Caki2 (cell line): ENCODE measurements at regions not wholly inside any gene's neighbourhood (a gene's known extent, or its start where the extent isn't known, plus 50 kb on each side); places are given as distances from the start of the nearest gene placed in this dataset.

ENCODE experiments used
- DNase-seq: peaks from one replicate; pipeline ENCODE4 v3.0.0-alpha.2; 2015; ENCODE audit warnings: low read depth
- in situ Hi-C: cut with HindIII; loops from 2 replicates; pipeline ENCODE4 v1.10.0; 2016; ENCODE audit warnings: low sequenced_read_pairs, low pct_unique_long_range_greater_than_20kb, mixed read lengths

- no peak for DNase-seq
- in situ Hi-C loops = no loop called here
Measured at GRCh38 chr12:126506426-126507182, 1441.4 kb downstream of the AACS start.

- DNase-seq = no peak
- in situ Hi-C loops = no loop called here
Measured at GRCh38 chr12:126507231-126507630, 1442.0 kb downstream of the AACS start.

- in situ Hi-C loops = no loop called here
Measured at GRCh38 chr12:126509572-126509971, 1444.3 kb downstream of the AACS start.

DNA sequence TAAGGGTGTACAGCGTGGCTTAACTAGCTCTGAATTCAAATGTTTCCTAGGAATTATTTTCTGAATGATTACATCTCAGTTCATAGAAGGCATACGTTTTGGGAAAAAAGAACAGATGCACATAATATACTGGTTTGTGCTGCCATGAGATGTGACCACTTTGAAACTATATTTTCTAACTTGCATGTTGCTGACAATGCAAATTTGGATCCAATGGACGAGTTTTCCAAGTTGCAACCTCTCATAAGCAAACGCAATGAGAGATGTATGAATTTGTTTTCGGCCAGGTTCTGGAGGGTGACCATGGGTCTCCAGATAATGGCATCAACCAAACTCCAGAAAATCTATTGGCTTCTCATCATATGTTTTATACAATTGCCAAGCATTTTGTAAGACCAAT is 1445.4 kb downstream of the AACS start:
- no peak for DNase-seq
- in situ Hi-C loops = no loop called here

More at GRCh38 chr12:126509572-126509971, 1444.3 kb downstream of the AACS start:
- DNase-seq = no peak

DNA sequence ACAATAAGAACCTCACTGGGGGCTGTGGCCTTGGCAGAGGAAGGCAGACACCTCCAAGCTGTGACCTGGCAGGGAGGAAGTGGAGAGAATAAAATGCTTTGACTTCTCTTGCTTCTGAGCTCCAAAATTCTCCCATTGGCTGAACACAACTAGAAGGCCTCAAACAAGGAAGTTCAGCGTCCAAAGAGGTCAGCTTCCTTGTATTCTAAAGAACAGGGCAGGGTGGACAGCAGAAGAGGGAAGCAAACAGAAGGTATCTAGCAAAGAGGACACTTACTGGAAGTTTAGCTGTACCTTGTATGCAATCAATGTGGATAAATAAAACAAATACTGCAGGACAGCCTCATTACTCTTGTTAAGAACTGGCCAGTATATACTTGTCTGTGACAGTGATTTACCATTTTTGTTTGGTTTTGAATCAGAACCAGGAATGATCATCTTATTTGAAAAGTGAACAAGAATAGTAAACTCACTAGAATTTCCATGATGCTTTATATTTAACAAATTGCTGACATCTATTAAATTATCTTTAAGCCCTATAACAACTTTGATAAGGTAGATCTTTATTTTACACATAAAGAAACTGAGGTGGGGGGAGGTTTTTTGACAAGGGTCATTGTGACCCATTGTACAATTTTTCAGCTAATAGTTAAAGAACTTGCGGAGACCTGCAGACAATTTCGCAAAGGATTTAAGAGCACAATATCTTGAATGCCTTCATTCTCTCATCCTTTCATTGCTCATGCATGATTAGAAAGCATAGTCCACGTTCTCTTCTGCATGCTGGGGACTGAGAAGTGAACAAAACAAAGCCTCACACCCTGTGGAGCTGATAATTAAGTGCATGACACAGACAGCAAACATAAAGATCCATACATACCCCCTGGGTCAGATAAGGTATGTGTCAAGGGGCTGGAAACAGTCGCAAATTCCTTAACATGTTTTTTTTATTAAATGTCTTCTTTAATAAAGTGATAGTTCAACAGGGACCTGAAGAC is 1448.0 kb downstream of the AACS start:
- no peak for DNase-seq
- in situ Hi-C loops = no loop called here

DNA sequence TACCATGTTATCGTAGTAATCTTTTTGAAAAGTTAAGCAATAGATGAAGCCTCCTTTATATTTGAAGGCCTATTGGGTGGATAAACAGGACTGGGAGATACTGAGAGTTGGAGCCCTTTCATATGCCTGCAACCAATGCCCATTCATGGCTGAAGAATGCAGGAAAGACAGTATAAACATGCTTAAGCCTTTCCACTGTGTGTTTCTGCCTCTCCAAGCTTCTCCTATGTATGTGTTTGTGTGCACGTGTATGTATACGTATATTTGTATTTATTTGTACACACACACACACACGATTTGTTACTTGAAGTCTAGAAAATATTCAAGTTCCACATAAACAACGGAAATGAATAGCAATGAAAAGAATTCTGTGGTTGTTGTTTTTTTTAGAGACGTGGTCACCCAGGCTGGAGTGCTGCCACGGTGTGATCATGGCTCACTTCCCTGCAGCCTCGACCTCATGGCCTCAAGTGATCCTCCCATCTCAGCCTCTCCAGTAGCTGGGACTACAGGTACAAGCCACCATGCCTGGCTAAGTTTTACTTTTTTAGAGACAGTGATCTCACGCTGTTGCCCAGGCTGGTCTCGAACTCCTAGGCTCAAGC is 1453.5 kb downstream of the AACS start:
- DNase-seq = no peak
- in situ Hi-C loops = no loop called here

DNA sequence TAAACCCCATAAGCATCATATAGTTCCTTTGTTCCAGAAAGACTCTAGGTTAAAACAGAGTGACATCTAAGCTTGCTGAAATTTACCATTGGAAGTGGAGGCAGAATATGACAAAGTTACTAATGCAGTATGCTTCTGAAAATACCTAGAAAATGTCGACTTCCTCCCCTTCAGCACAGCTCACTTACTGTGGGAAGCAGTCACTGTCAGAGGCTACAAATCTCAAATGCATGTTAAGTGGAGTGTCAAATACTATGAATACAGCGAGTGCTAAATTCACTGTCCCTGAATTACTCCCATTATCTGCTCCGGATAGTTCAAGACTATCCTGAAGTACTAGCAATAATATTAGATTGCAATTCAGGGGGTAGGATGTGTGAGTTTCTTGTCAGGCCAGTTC is 1454.6 kb downstream of the AACS start:
- DNase-seq = no peak
- in situ Hi-C loops = no loop called here

GRCh38 chr12:126523891-126524290 is 1458.7 kb downstream of the AACS start:
- in situ Hi-C loops = no loop called here

GRCh38 chr12:126534495-126534894 is 1469.3 kb downstream of the AACS start:
- peak; percentile 6 for DNase-seq
- in situ Hi-C loops = no loop called here

More at GRCh38 chr12:126523891-126524290, 1458.7 kb downstream of the AACS start:
- DNase-seq = no peak

DNA sequence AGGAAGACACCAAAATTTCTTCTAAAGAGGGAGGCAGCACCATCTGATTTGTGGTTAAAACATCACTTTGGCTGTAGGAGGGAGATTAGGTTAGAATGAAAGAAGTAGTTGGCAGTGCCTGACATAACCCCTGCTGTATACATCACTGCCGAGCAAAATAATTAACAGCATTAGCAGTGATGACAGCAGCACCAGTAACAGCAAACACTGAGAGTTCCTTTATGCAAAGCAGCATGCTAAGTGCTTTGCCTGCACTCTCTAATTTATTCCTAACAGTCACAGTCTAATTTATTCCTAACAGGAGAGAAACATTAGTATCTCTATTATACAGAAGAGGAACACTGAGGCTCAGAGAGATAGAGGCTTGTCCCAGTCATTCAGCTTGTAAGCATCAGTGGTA is 1469.7 kb downstream of the AACS start:
- in situ Hi-C loops = no loop called here
- no peak for DNase-seq

DNA sequence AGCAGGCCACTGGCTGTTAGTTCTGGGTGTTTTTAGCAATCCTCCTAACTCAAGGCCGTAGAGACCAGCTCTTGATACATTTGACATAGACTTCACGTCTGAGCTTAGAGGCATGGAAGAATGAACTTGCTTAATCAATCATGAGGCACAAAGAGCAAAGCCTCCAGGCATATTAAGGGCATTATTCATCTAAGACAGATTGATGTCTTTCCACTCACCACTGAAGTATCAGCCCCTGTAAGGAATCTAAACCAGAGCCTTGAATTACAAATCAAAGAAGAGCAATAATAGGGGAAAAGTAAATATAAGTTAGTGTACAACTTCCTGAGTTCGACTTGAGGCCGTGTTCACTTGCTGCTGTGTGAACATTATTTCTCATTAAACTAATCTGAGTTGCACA is 1470.7 kb downstream of the AACS start:
- no peak for DNase-seq
- in situ Hi-C loops = no loop called here

- no peak for DNase-seq
- in situ Hi-C loops = no loop called here
Measured at GRCh38 chr12:126537961-126538530, 1472.8 kb downstream of the AACS start.

GRCh38 chr12:126538888-126539287 is 1473.7 kb downstream of the AACS start:
- in situ Hi-C loops = no loop called here
- no peak for DNase-seq

GRCh38 chr12:126545411-126545810 is 1480.2 kb downstream of the AACS start:
- DNase-seq = peak; percentile 12
- in situ Hi-C loops = no loop called here

DNA sequence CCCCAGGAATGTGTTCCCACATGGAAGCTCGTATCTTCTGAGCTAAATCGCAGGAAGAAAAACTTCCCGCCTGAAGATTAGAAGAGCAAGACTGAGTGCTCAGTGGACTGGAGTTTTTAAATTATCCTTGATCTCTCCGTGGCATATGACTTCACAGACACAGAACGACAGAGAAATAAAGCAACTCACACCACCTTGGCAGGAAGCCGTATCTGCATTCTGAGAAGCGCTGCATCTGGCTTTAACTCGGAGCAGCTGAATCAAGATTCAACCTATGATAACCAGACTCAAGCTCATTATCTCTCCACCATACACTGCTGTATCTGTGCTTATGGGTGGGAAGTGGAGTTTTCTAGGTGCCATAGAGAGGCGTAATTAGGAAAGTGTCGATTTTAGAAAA is 1482.7 kb downstream of the AACS start:
- in situ Hi-C loops = no loop called here
- no peak for DNase-seq

DNA sequence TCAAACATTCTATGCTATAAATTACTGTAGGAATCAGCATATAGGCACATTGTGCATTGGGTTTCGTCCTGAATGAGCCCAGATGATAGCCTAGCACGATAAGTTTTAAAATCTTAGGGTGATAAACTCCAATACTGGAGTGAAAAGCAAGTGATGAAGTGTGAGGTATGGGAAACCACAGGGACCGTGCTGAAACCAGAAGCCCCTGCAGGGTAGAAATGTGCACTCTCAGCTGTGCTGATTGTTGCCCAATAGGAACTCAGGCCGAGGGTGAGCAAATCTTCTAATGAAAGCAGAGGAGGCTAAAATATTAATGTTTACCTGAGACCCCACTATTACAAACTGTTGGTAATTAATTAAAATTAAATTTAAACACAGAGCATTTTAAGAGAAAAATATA is 1486.6 kb downstream of the AACS start:
- DNase-seq = no peak
- in situ Hi-C loops = no loop called here

DNA sequence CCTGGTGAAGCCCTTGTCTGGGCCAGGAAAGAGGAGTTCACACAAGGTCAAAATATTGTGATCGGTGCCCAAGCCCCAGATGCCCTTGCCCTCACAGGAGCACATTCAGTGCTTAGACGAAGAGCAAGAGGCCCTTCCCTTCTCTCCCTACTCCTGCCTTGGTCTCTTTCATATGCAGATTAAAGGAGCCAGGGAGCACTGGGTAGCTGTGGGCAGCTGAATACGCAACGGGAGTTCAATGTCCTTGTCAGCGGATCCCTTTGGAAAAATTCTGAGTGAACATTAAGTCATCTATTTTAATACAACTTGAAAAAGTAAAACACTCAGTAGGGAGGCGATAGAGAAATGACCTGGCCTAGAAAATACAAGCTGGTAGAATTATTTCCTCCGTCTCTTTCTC is 1489.4 kb downstream of the AACS start:
- no peak for DNase-seq
- in situ Hi-C loops = no loop called here

DNA sequence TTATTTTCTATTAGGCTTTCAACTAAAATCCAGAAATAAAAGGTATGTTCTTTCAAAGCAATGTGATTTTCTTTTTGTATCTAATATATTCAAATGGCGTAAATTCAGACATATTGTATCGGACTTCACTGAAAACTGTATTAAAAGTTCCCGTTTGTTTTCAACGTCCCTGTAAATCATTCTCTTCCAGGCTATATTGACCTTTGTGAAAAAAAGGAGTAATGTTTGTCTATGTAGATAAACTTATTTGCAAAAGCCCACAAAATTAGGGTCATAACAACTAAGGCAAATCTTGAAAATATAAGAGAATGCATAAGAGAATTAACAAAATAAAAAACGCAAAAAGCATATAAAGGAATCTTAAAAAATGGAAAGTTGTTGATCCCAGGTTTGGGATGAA is 1492.4 kb downstream of the AACS start:
- no peak for DNase-seq
- in situ Hi-C loops = no loop called here

- DNase-seq = no peak
- in situ Hi-C loops = no loop called here
Measured at GRCh38 chr12:126558219-126558618, 1493.0 kb downstream of the AACS start.
